SKM-1 (cell line): ENCODE measurements at regions not wholly inside any gene's neighbourhood (a gene's known extent, or its start where the extent isn't known, plus 50 kb on each side); places are given as distances from the start of the nearest gene placed in this dataset.
"Not testable (repeated sequence)": the region's sequence is repeated elsewhere in the genome, so short reads cannot be mapped to it uniquely, and the experiment has no call there.

ENCODE experiments used
- DNase-seq: peaks from one replicate; lab custom pipeline; 2025; ENCODE audit not compliant: unreplicated experiment; lab: John Stamatoyannopoulos, UW

- peak; percentile 10 for DNase-seq
These were observed 1107.6 kb downstream of the BRD1 start for GRCh38 chr22:48719978-48720661.

- no peak for DNase-seq
These were observed 1108.7 kb downstream of the BRD1 start for GRCh38 chr22:48718818-48719500.

- DNase-seq: no peak
These were observed 1109.5 kb downstream of the BRD1 start for GRCh38 chr22:48717883-48718817.

GRCh38 chr22:48717076-48717810 lies 1110.4 kb downstream of the BRD1 start:
- DNase-seq: no peak

GRCh38 chr22:48716154-48716553 lies 1111.5 kb downstream of the BRD1 start:
- DNase-seq: not testable (repeated sequence)

- DNase-seq: no peak
These were observed 1112.2 kb downstream of the BRD1 start for GRCh38 chr22:48715511-48715910.

- no peak for DNase-seq
These were observed 1113.4 kb downstream of the BRD1 start for GRCh38 chr22:48714231-48714630.

GRCh38 chr22:48713272-48714205 lies 1114.1 kb downstream of the BRD1 start:
- DNase-seq: no peak

- no peak for DNase-seq
These were observed 1115.0 kb downstream of the BRD1 start for GRCh38 chr22:48712558-48713271.

GRCh38 chr22:48711669-48712068 lies 1116.0 kb downstream of the BRD1 start:
- DNase-seq: no peak

GRCh38 chr22:48711031-48711431 lies 1116.6 kb downstream of the BRD1 start:
- no peak for DNase-seq

GRCh38 chr22:48710410-48710809 lies 1117.3 kb downstream of the BRD1 start:
- DNase-seq: no peak

- no peak for DNase-seq
These were observed 1117.7 kb downstream of the BRD1 start for GRCh38 chr22:48709976-48710375.

GRCh38 chr22:48709453-48709852 lies 1118.2 kb downstream of the BRD1 start:
- DNase-seq: no peak

- no peak for DNase-seq
These were observed 1119.0 kb downstream of the BRD1 start for GRCh38 chr22:48708558-48709245.

- no peak for DNase-seq
These were observed 1119.7 kb downstream of the BRD1 start for GRCh38 chr22:48707763-48708557.

- DNase-seq: no peak
These were observed 1120.5 kb downstream of the BRD1 start for GRCh38 chr22:48706934-48707762.
